GM10266 (cell line): ENCODE measurements at regions not wholly inside any gene's neighbourhood (a gene's known extent, or its start where the extent isn't known, plus 50 kb on each side); places are given as distances from the start of the nearest gene placed in this dataset.

Experiments
- DNase-seq: peaks from one replicate; pipeline ENCODE4 v3.0.0; 2012; ENCODE audit errors: extremely low spot score
- TF ChIP-seq, protein P1 (sequence below): IDR thresholded peaks from 2 replicates; pipeline ENCODE4 v1.5.1; 2012; ENCODE audit warnings: mild to moderate bottlenecking, low read depth; ENCODE audit not compliant: control insufficient read depth, insufficient read depth; ENCODE audit errors: missing control alignments

DNA sequence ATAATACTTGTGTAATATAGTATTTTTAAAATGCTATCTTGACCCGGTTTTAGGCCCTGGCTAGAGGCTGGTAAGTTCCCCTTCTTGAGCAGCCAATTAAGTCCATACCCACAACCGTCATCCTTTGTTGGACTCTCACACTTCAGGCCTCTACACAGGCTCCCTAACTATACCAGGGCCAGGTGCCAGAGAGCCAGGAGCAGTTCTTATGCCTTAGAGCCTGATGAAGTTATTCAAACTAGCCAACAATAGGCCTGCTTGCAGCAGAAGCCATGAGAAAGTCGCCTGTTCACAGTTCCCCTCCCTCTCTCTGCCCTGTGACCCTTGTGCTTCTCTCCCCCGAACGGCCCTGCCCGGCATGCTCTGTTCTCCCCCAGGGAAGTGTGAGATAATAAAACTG, 454.2 kb upstream of the KLHL29 start:
- TF ChIP-seq, protein P1, sequence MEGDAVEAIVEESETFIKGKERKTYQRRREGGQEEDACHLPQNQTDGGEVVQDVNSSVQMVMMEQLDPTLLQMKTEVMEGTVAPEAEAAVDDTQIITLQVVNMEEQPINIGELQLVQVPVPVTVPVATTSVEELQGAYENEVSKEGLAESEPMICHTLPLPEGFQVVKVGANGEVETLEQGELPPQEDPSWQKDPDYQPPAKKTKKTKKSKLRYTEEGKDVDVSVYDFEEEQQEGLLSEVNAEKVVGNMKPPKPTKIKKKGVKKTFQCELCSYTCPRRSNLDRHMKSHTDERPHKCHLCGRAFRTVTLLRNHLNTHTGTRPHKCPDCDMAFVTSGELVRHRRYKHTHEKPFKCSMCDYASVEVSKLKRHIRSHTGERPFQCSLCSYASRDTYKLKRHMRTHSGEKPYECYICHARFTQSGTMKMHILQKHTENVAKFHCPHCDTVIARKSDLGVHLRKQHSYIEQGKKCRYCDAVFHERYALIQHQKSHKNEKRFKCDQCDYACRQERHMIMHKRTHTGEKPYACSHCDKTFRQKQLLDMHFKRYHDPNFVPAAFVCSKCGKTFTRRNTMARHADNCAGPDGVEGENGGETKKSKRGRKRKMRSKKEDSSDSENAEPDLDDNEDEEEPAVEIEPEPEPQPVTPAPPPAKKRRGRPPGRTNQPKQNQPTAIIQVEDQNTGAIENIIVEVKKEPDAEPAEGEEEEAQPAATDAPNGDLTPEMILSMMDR: no peak
- DNase-seq: no peak

DNA sequence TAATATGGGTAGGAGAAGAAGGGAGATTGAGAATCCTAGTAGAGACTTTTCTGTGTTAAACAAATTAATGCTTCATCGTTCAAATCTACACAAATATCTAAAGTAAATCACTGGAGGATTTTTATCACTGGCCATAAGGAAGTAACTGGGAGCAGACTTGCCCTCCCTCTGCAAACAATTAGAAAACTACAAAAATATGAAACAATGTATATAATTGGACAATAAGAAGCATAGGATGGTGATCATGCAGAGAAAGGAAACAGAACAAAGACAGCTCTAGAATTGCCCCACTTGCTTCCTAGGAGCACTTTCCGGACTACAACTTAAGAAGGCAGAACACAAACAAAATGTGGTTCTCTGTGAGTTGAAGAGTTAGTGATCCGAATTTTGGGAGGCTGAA, 452.7 kb upstream of the KLHL29 start:
- DNase-seq: no peak
- TF ChIP-seq, protein P1: no peak

GRCh38 chr2:22934747-22935146, 450.2 kb upstream of the KLHL29 start:
- no peak for DNase-seq
- TF ChIP-seq, protein P1: no peak

DNA sequence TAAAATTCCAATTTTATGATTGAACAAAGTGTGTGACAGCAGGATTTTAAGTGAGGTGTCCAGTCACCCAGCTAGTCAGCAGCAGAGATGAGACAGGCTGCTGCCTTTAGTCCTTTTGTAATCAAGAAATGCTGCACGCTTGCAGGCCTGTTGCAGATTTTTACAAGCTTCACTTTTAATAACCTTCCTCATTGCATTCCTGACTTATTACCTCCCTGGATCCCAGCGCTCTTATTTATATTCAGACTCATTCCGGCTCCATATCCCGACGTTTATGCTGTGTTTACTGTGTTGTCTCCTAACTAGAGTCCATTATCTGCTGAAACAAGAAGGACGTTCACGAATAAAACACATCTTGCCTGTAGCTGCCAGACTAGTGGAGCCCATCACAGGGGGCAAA, 442.5 kb upstream of the KLHL29 start:
- no peak for DNase-seq
- TF ChIP-seq, protein P1: no peak

DNA sequence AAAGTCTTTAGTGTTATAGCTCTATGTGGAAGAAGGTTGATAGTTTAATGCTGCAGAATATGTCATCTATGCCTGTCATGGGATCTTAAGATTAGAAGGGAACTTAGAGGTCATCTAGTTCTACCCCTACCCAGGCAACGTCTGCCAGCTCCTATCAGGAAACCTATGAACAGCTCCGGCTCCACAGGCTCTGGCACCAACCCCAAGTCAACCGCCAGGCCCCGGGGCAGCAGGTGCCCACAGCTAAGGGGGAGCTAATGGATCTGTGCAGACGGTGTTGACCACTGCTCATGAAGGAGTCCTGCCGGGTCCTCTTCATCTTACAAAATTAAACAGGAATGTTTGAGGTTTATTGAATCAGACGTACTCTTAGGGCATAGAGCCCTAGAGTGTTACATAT, 440.8 kb upstream of the KLHL29 start:
- TF ChIP-seq, protein P1: no peak
- no peak for DNase-seq

GRCh38 chr2:22946553-22946952, 438.4 kb upstream of the KLHL29 start:
- DNase-seq: no peak
- TF ChIP-seq, protein P1: no peak

DNA sequence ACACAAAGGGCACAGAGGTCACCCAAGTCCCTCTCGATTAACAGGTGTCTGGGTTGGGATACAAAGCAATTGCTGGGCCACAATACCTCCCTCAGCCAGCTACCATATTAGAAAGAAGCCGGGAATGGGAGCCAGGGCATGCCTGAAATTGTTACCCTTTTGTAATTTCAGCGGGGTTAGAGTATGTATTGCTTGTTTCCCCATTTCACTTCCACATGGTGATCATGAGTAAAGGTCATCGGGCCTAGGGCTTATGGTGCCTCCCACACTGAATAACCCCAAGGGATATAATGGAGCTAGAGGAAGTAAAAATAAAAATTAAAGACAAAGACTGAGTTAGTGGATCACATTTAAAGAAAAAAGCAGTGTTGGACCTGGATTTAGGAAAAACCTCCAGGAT, 437.2 kb upstream of the KLHL29 start:
- TF ChIP-seq, protein P1: no peak
- no peak for DNase-seq
